ENCODE measurements at regions not wholly inside any gene's neighbourhood (a gene's known extent, or its start where the extent isn't known, plus 50 kb on each side); places are given as distances from the start of the nearest gene placed in this dataset.

GRCh38 chr3:194254040-194254439 is 97.1 kb downstream of the CPN2 start:
- no peak for TF ChIP-seq MAX (IDR thresholded peaks at IDR 0.05)
- TF ChIP-seq REST (IDR thresholded peaks at IDR 0.05; ENCODE audit: low read depth): no peak
- TF ChIP-seq EP300 (IDR thresholded peaks at IDR 0.05; ENCODE audit: borderline replicate concordance): no peak
- TF ChIP-seq ZBTB7A (IDR thresholded peaks at IDR 0.05; ENCODE audit: low read depth): no peak
